ENCODE measurements at regions not wholly inside any gene's neighbourhood (a gene's known extent, or its start where the extent isn't known, plus 50 kb on each side); places are given as distances from the start of the nearest gene placed in this dataset.

DNA sequence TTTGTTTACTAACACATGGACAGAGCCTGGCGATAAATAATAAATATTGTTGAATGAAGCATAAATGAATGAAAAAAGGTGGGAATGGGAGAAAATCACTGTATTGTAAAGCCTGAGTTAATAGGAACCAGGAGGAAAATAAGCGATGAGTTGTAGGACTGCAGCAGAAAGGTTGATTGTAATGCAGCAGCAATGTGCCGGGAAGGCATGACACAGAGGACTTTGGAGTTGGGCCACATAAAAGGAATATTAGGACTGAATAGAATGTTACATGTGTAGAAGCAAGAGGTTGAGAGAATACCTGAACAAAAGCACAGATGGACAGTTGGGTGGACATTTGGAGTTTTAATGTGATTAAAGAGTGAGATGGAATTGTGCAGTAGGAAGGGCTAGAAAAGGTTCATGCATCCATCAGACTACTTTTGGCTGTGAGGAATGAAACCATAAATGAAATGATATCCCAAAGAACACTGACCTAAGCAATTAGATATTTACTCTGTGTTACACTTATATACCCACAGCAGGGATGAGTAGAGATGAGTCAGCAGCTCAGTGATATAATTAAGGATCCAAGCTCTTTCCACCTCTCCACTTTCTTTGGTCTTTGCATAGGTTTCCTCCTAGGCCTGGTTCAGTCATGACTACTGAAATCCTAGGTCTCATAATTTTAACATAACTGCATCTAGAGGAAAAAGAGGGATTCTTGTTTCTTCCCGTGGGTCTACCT, 55.4 kb downstream of the CCER1 start:
- no peaks in the 10 kb centered on the region for H3K27me3 ChIP-seq (ENCODE audit: insufficient read depth, low read length, poor library complexity, severe bottlenecking)
- no peak for DNase-seq
- H3K27ac Mint-ChIP-seq = no peak overlapping the region
- H3K4me1 Mint-ChIP-seq = no peaks in the 10 kb centered on the region
- H3K4me1 ChIP-seq (ENCODE audit: insufficient read depth, low read length) = no peaks in the 10 kb centered on the region
- no peaks in the 10 kb centered on the region for H3K36me3 ChIP-seq (ENCODE audit: insufficient read depth, low read length)
- H3K36me3 Mint-ChIP-seq = no peaks in the 10 kb centered on the region
- H3K27me3 Mint-ChIP-seq = no peaks in the 10 kb centered on the region
- H3K9me3 Mint-ChIP-seq = no peaks in the 10 kb centered on the region
- H3K4me3 Mint-ChIP-seq = no peak overlapping the region
- H3K27ac ChIP-seq (ENCODE audit: low read depth, low read length) = no peak overlapping the region
- ChIA-PET POLR2A (no interaction called here), CTCF (no interaction called here)
- no peaks in the 10 kb centered on the region for H3K9me3 ChIP-seq (ENCODE audit: low read length)
- no peak overlapping the region for H3K4me3 ChIP-seq (ENCODE audit: low read length)

GRCh38 chr12:90897986-90898385, 57.0 kb downstream of the CCER1 start:
- H3K4me1 Mint-ChIP-seq = no peaks in the 10 kb centered on the region
- POLR2A ChIA-PET = no interaction called here
- no peak overlapping the region for H3K27ac Mint-ChIP-seq

GRCh38 chr12:90897316-90897715, 57.7 kb downstream of the CCER1 start:
- Mint-ChIP-seq H3K4me3 (no peak overlapping the region), H3K27ac (no peak overlapping the region), H3K4me1 (no peaks in the 10 kb centered on the region), H3K27me3 (no peaks in the 10 kb centered on the region), H3K36me3 (no peaks in the 10 kb centered on the region), H3K9me3 (no peaks in the 10 kb centered on the region)
- no peak for DNase-seq
- Histone ChIP-seq H3K27me3 (ENCODE audit: insufficient read depth, low read length, poor library complexity, severe bottlenecking) (no peaks in the 10 kb centered on the region), H3K36me3 (ENCODE audit: insufficient read depth, low read length) (no peaks in the 10 kb centered on the region), H3K27ac (ENCODE audit: low read depth, low read length) (no peak overlapping the region), H3K4me3 (ENCODE audit: low read length) (no peak overlapping the region), H3K9me3 (ENCODE audit: low read length) (no peaks in the 10 kb centered on the region), H3K4me1 (ENCODE audit: insufficient read depth, low read length) (no peaks in the 10 kb centered on the region)
- POLR2A ChIA-PET = no interaction called here
- CTCF ChIA-PET = no interaction called here

More at GRCh38 chr12:90897986-90898385, 57.0 kb downstream of the CCER1 start:
- Histone ChIP-seq H3K4me1 (ENCODE audit: insufficient read depth, low read length) (no peaks in the 10 kb centered on the region), H3K27ac (ENCODE audit: low read depth, low read length) (no peak overlapping the region), H3K9me3 (ENCODE audit: low read length) (no peaks in the 10 kb centered on the region), H3K36me3 (ENCODE audit: insufficient read depth, low read length) (no peaks in the 10 kb centered on the region), H3K27me3 (ENCODE audit: insufficient read depth, low read length, poor library complexity, severe bottlenecking) (no peaks in the 10 kb centered on the region), H3K4me3 (ENCODE audit: low read length) (no peak overlapping the region)
- no peaks in the 10 kb centered on the region for H3K27me3 Mint-ChIP-seq
- H3K4me3 Mint-ChIP-seq = no peak overlapping the region
- H3K36me3 Mint-ChIP-seq = no peaks in the 10 kb centered on the region
- no peaks in the 10 kb centered on the region for H3K9me3 Mint-ChIP-seq
- DNase-seq = no peak
- CTCF ChIA-PET = no interaction called here

- Histone ChIP-seq H3K36me3 (ENCODE audit: insufficient read depth, low read length) (no peaks in the 10 kb centered on the region), H3K4me1 (ENCODE audit: insufficient read depth, low read length) (no peaks in the 10 kb centered on the region), H3K27me3 (ENCODE audit: insufficient read depth, low read length, poor library complexity, severe bottlenecking) (no peaks in the 10 kb centered on the region), H3K4me3 (ENCODE audit: low read length) (no peak overlapping the region), H3K9me3 (ENCODE audit: low read length) (no peaks in the 10 kb centered on the region), H3K27ac (ENCODE audit: low read depth, low read length) (no peak overlapping the region)
- H3K9me3 Mint-ChIP-seq = no peaks in the 10 kb centered on the region
- no peaks in the 10 kb centered on the region for H3K36me3 Mint-ChIP-seq
- ChIA-PET POLR2A (no interaction called here), CTCF (no interaction called here)
- no peak for DNase-seq
- no peaks in the 10 kb centered on the region for H3K4me1 Mint-ChIP-seq
- H3K27me3 Mint-ChIP-seq = no peaks in the 10 kb centered on the region
- no peak overlapping the region for H3K4me3 Mint-ChIP-seq
- H3K27ac Mint-ChIP-seq = no peak overlapping the region
Measured at GRCh38 chr12:90896821-90897220, 58.2 kb downstream of the CCER1 start.

GRCh38 chr12:90896164-90896563, 58.8 kb downstream of the CCER1 start:
- H3K27me3 Mint-ChIP-seq = no peaks in the 10 kb centered on the region
- Histone ChIP-seq H3K27ac (ENCODE audit: low read depth, low read length) (no peak overlapping the region), H3K4me1 (ENCODE audit: insufficient read depth, low read length) (no peaks in the 10 kb centered on the region), H3K9me3 (ENCODE audit: low read length) (no peaks in the 10 kb centered on the region), H3K4me3 (ENCODE audit: low read length) (no peak overlapping the region), H3K36me3 (ENCODE audit: insufficient read depth, low read length) (no peaks in the 10 kb centered on the region), H3K27me3 (ENCODE audit: insufficient read depth, low read length, poor library complexity, severe bottlenecking) (no peaks in the 10 kb centered on the region)
- no peak for DNase-seq
- no peaks in the 10 kb centered on the region for H3K36me3 Mint-ChIP-seq
- no peaks in the 10 kb centered on the region for H3K4me1 Mint-ChIP-seq
- no peaks in the 10 kb centered on the region for H3K9me3 Mint-ChIP-seq
- ChIA-PET CTCF (no interaction called here), POLR2A (no interaction called here)
- H3K4me3 Mint-ChIP-seq = no peak overlapping the region
- H3K27ac Mint-ChIP-seq = no peak overlapping the region

DNA sequence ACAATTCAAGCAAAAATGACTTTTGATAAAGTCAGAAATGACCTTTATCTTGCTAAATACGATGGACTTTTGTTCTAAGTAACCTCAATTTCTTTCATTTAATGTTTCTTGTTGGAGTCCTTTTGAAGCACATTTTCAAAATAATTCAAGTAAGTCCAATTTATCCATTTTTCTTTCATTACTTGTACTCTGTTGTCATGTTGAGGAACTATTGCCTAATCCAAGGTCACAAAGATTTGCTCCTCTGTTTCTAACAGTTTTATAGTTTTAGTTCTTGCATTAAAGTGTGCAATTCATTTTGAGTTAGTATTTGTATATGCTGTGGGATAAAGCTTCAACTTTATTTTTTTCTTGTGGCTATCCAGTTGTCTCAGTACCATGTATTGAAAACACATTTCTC, 66.7 kb downstream of the CCER1 start:
- CTCF ChIA-PET = no interaction called here
- H3K4me3 Mint-ChIP-seq = no peak overlapping the region

GRCh38 chr12:90883456-90883855, 71.5 kb downstream of the CCER1 start:
- no peaks in the 10 kb centered on the region for H3K4me1 ChIP-seq (ENCODE audit: insufficient read depth, low read length)
- H3K9me3 ChIP-seq (ENCODE audit: low read length) = no peaks in the 10 kb centered on the region
- POLR2A ChIA-PET = no interaction called here
- H3K27me3 ChIP-seq (ENCODE audit: insufficient read depth, low read length, poor library complexity, severe bottlenecking) = no peaks in the 10 kb centered on the region
- no peak overlapping the region for H3K4me3 ChIP-seq (ENCODE audit: low read length)
- DNase-seq = no peak
- H3K27ac ChIP-seq (ENCODE audit: low read depth, low read length) = no peak overlapping the region
- Mint-ChIP-seq H3K27me3 (no peaks in the 10 kb centered on the region), H3K27ac (no peak overlapping the region), H3K4me1 (no peaks in the 10 kb centered on the region), H3K9me3 (no peaks in the 10 kb centered on the region), H3K36me3 (no peaks in the 10 kb centered on the region), H3K4me3 (no peak overlapping the region)
- H3K36me3 ChIP-seq (ENCODE audit: insufficient read depth, low read length) = no peaks in the 10 kb centered on the region
- CTCF ChIA-PET = no interaction called here

More for the DNA sequence above, 66.7 kb downstream of the CCER1 start:
- Histone ChIP-seq H3K9me3 (ENCODE audit: low read length) (no peaks in the 10 kb centered on the region), H3K4me3 (ENCODE audit: low read length) (no peak overlapping the region), H3K27me3 (ENCODE audit: insufficient read depth, low read length, poor library complexity, severe bottlenecking) (no peaks in the 10 kb centered on the region), H3K36me3 (ENCODE audit: insufficient read depth, low read length) (no peaks in the 10 kb centered on the region), H3K4me1 (ENCODE audit: insufficient read depth, low read length) (no peaks in the 10 kb centered on the region), H3K27ac (ENCODE audit: low read depth, low read length) (no peak overlapping the region)
- POLR2A ChIA-PET = no interaction called here
- Mint-ChIP-seq H3K27me3 (peaks cover 0 to 1% of the 10 kb centered on the region in 2 donors), H3K4me1 (no peaks in the 10 kb centered on the region), H3K36me3 (no peaks in the 10 kb centered on the region), H3K9me3 (peaks cover 0 to 3% (median 0%) of the 10 kb centered on the region in 5 donors), H3K27ac (no peak overlapping the region)
- no peak for DNase-seq

DNA sequence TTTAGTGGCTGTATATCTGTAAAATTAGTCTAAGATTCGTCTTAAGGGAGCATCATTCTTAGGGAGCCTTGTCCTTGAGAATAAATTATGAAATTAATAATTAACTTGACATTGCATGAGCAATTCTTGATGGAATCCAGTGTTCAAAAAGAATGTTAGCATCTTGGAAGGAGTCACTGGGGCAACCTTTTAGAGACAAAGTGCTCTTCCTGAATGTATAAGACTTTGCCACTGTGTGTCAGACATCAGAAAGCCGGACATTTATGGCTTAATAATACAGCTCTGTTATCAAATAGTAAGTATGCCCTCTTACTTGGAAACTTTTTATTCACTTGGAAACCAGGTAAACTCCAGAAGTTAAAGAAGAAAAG, 83.3 kb downstream of the CCER1 start:
- POLR2A ChIA-PET = no interaction called here

More for the DNA sequence above, 83.3 kb downstream of the CCER1 start:
- Histone ChIP-seq H3K4me1 (ENCODE audit: insufficient read depth, low read length) (no peaks in the 10 kb centered on the region), H3K4me3 (ENCODE audit: low read length) (no peak overlapping the region), H3K9me3 (ENCODE audit: low read length) (no peaks in the 10 kb centered on the region), H3K27ac (ENCODE audit: low read depth, low read length) (no peak overlapping the region), H3K27me3 (ENCODE audit: insufficient read depth, low read length, poor library complexity, severe bottlenecking) (no peaks in the 10 kb centered on the region), H3K36me3 (ENCODE audit: insufficient read depth, low read length) (no peaks in the 10 kb centered on the region)
- Mint-ChIP-seq H3K27ac (no peak overlapping the region), H3K27me3 (peaks cover 0 to 2% of the 10 kb centered on the region in 2 donors), H3K4me3 (no peak overlapping the region), H3K9me3 (no peaks in the 10 kb centered on the region), H3K36me3 (no peaks in the 10 kb centered on the region), H3K4me1 (no peaks in the 10 kb centered on the region)
- CTCF ChIA-PET = no interaction called here
- DNase-seq = no peak

Data from CD8-positive, alpha-beta memory T cell (primary cell).